Putamen (tissue), 1 donor: ENCODE measurements at regions not wholly inside any gene's neighbourhood (a gene's known extent, or its start where the extent isn't known, plus 50 kb on each side); places are given as distances from the start of the nearest gene placed in this dataset.

Experiments used
- DNase-seq: peaks from one replicate; pipeline ENCODE4 v3.0.0-alpha.2; 2016; ENCODE audit warnings: low spot score

DNA sequence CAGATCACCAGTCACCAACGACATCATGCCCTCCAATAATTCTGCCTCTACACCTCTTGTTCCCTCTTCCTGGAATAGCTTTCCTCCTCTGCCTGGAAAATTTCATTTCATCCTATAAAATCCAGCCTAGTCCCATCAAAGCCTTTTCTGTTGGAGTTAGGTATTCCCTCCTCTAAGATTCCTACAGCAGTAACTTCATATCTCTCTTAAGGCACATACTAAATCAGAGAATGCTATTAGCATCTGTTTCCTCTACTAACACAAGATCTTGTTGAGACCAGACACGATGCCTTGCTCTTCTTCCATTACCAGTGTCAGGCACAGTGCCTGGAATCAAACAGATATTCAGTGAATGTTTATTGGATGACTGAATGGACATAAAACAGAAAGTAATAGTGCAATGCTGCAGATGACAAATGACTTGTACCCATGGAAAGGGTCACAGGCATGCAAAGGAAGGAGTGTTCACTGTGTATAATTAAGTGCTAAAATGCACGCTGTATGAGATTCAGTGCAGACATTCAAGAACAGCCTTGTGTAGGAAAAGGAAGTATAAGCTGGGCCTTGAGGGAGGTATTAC lies 342.0 kb upstream of the ACVR2A start:
- no peak for DNase-seq

DNA sequence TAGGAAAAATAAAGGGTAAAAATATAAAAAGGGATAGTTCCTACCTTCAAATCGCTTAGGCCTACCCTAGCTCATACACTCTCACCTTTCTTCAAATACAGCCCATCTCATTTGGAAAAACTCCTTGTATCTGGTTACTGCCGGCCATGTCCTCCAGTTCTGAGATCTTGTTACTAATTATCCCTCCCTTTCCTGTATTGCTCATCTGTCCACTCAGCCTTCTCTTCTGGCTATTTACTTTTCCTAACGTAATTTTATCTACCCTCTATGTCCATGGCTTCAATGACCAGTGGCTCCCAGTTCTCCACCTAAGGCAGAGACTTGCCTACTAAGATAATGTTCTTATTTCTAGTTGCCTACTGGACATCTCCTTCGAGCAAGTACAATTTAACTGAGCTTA lies 342.9 kb upstream of the ACVR2A start:
- DNase-seq: no peak

DNA sequence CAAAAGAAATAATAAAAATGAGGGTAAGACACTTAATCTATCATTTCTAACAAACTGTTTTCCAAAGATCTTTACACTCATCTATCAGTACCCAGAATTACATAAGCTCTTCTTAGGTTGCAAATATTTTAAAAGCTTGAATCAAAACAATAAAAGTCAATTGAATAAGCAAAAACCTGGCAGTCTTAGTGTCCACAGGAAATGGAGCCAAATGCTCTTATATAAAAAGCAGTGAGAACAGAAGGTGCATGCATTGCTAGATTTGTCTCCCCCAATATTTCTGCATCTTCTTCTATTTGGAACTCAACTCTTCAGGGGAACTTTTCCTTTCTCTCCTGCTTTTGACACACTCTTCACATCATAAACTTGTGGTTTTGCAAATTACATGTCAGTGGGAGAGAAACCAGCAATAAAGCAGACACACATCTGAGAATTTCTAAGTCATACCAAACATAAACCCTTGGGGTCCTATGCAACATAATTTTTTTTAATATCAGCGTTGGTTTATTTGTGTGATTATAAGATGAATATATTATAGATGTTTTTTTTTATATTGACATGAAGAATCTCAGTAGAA lies 343.9 kb upstream of the ACVR2A start:
- no peak for DNase-seq

GRCh38 chr2:147500229-147500628 lies 344.6 kb upstream of the ACVR2A start:
- DNase-seq: no peak

DNA sequence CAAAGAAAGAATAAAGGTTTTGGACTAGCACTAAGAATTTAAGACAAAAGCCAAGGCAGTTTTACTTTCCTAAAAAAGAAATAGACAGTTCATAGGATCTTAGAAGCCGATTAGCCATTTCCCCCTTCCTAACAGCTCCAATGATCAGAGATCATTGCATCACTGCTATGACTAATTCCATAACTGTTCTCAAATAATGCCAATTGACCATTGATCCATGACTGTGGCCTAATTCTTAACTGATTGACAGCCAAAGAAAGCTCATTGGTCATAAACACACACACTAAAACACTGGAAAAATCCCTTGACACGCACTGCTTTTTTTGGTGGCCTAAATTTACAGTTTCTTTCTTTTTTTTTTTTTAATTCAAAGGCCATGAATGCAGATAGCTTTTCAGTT lies 345.0 kb upstream of the ACVR2A start:
- DNase-seq: no peak

DNA sequence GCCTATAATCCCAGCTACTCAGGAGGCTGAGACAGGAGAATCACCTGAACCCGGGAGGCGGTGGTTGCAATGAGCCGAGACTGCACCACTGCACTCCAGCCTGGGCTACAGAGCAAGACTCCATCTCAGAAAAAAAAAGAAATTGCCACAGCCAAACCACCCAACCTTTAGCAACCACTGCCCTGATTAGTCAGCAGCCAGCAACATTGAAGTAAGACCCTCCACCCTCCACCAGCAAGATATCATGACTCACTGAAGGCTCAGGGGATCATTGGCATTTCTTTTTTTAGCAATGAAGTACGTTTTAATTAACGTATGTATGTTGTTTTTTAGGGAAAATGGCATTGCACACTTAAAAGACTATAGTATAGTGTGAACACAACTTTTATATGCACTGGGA lies 349.1 kb upstream of the ACVR2A start:
- DNase-seq: no peak

DNA sequence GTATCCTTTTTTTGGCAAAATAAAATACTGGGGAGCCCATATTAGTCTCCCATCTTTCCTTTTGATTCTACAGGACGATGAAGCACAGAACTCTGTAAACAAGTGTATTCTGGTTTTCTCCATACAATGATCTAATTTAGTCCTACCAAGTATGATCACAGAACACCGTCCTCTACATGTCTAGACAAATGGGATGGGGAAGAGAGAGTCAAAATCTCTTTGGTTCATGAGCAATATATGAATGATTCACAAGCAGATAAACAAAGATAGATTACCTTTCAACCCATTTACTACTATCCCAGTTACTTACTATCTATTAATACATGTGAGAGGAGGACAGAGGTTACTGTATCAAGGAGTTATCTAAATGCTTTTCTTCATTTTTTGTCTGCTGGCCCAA lies 352.4 kb upstream of the ACVR2A start:
- DNase-seq: no peak

GRCh38 chr2:147491506-147491905 lies 353.3 kb upstream of the ACVR2A start:
- no peak for DNase-seq

DNA sequence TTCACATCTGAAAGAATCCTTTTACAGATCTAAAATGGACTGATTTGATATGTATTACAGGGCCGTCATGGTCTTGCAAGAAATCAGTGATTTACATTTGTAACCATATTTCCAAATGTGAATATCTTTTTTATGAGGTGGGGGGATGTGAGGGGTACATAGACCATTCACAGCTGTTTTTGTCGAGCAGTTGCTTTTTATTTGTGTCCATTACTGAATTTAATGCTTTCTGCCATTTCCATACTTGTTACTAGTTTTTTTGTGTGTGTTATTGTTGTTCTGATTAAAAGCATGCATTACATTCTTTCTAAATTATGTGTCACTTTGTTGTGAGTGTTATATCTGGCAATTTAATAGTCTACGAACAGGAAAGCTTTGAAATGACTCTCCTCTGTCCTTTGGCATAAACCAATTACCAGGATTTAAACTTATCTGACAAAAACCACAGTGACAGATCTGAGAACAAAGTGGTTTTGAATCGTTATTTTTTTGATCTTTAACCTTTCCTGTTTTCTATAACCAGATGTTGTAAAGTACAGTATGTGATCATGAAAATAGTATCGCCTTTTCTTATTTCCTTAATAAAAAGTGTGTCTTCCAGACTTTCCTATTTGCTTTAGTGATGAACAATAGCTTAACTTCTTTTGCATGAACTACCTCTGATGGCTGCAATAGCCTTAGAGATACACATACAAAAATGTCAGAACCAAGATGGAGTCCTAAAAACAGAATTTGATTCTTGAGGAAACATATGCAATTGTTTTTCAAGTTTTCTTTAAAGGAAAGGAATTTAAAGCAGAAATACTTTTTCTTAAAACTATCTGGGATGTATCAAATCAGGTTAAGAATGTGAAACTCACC lies 354.2 kb upstream of the ACVR2A start:
- no peak for DNase-seq

GRCh38 chr2:147488472-147488871 lies 356.4 kb upstream of the ACVR2A start:
- no peak for DNase-seq

DNA sequence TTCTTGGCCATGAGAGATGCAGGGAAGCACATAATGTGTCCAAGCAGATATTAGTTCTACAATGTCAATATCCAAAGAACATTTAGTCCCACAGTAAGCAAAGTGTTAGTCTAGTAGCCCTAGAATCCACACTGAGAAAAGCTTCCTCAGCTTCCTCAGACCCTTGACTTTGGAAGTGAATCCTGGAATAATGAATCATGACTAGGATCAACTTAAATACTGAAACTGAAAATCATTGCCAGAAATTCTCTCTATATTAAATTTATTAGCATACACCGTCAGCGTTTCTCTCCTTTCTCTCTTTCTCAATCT lies 356.9 kb upstream of the ACVR2A start:
- no peak for DNase-seq

- DNase-seq: no peak
Measured at GRCh38 chr2:147487286-147487977, 357.4 kb upstream of the ACVR2A start.

GRCh38 chr2:147485210-147485851 lies 359.5 kb upstream of the ACVR2A start:
- no peak for DNase-seq

- no peak for DNase-seq
Measured at GRCh38 chr2:147483911-147484310, 360.9 kb upstream of the ACVR2A start.

GRCh38 chr2:147482916-147483669 lies 361.7 kb upstream of the ACVR2A start:
- DNase-seq: no peak

GRCh38 chr2:147482111-147482895 lies 362.5 kb upstream of the ACVR2A start:
- DNase-seq: no peak

GRCh38 chr2:147479358-147479757 lies 365.5 kb upstream of the ACVR2A start:
- no peak for DNase-seq

DNA sequence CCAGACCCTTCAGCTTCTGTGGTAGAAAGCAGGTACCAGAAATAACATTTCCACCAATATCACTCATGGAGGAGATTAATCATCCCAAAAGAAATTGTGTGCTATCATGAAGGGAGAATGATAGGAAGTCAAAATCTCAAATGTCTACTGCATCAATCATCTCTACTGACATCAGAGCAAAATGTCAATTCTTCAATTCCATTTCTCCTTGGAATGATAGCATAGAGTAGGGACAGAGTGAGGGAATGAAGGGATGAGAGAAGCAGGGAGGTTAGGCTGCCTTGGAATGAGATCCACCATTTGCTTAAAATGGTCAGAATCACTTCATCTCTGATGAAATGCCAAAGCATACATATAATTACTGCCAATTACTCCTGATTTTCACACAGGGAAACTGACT lies 371.8 kb upstream of the ACVR2A start:
- no peak for DNase-seq

DNA sequence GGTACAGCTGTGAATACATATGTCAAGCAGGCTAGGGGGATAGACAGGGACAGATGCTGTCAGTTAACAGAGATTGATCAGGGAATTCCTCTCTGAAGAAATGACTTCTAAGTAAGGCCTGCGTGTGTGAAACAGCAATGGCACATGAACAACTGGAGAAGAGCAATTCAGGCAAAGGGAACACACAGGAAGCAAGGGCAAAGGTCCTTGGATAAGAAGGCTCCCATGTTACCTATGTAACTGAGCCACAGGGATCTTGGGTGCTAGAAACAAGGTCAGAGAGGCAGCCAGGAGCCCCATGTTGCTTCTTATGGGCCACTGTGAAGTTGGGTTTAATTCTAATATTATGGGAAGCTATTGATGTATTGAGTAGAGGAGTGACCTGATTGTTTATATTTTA lies 373.7 kb upstream of the ACVR2A start:
- no peak for DNase-seq

DNA sequence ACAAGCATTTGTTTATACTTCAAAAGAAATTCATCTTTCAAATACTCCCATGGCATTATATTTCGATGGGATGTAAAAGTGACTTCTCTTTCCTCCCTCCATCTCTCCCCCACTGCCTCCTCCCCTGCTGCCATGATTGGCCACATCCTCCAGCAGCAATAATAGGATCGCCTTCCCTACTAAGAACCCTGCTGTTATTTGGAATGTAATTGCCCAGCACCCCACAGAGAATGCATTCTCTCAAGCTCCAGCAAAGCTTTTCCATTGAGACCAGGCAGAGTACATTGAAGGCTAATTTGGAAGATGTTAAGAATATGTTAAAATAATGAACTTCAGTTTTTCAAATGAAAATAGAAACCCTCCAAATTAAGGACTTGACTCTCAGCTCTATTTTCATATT lies 375.4 kb upstream of the ACVR2A start:
- no peak for DNase-seq

GRCh38 chr2:147468963-147469362 lies 375.9 kb upstream of the ACVR2A start:
- no peak for DNase-seq
